GM10248 (cell line): ENCODE measurements at regions not wholly inside any gene's neighbourhood (a gene's known extent, or its start where the extent isn't known, plus 50 kb on each side); places are given as distances from the start of the nearest gene placed in this dataset.

ENCODE experiments used
- CTCF ChIA-PET: fragments of 300-600 bp; sonication (Branson Sonifier 250); formaldehyde crosslinking; extraction: SDS; loops from one replicate; lab custom pipeline; 2021; ENCODE audit warnings: antibody characterized with exemption; lab: Yijun Ruan, JAX
- POLR2A ChIA-PET: fragments of 350-650 bp; sonication (Branson Sonifier 250); formaldehyde crosslinking; extraction: SDS; loops from one replicate; lab custom pipeline; 2020; ENCODE audit warnings: antibody characterized with exemption; lab: Yijun Ruan, JAX
- DNase-seq: peaks from one replicate; pipeline ENCODE4 v3.0.0; 2012; ENCODE audit errors: extremely low spot score
- CTCF ChIP-seq: IDR thresholded peaks from 2 replicates; pipeline ENCODE4 v1.5.1; 2012; ENCODE audit warnings: mild to moderate bottlenecking, low read depth; ENCODE audit errors: extremely low read depth, missing control alignments, control extremely low read depth

- ChIA-PET POLR2A (no interaction called here), CTCF (interaction anchor here (0.7 kb wide), 1 partner anchor 9 kb away, joined by 3 read pairs; no protein-coding TSS in a partner anchor)
- no peak for TF ChIP-seq CTCF
- no peak for DNase-seq
These were observed 84.4 kb upstream of the MRPS22 start for GRCh38 chr3:139259398-139259797.

- ChIA-PET CTCF (no interaction called here), POLR2A (no interaction called here)
- no peak for DNase-seq
- no peak for TF ChIP-seq CTCF
These were observed 83.8 kb upstream of the MRPS22 start for GRCh38 chr3:139260041-139260486.

GRCh38 chr3:139260793-139261736 lies 82.8 kb upstream of the MRPS22 start:
- ChIA-PET POLR2A (no interaction called here), CTCF (no interaction called here)
- TF ChIP-seq CTCF, result no peak
- no peak for DNase-seq

- ChIA-PET CTCF (no interaction called here), POLR2A (no interaction called here)
- no peak for TF ChIP-seq CTCF
- DNase-seq, result no peak
These were observed 81.8 kb upstream of the MRPS22 start for GRCh38 chr3:139261754-139262586.

- DNase-seq, result no peak
- POLR2A ChIA-PET, result no interaction called here
- CTCF ChIA-PET, result no interaction called here
- no peak for TF ChIP-seq CTCF
These were observed 80.0 kb upstream of the MRPS22 start for GRCh38 chr3:139263798-139264197.

GRCh38 chr3:139264375-139264774 lies 79.4 kb upstream of the MRPS22 start:
- ChIA-PET CTCF (interaction anchor here (1.2 to 1.4 kb wide), 4 partner anchors 15 to 50 kb away, joined by 3 to 5 read pairs (median 3); no protein-coding TSS in a partner anchor), POLR2A (no interaction called here)
- TF ChIP-seq CTCF, result no peak
- DNase-seq, result no peak
